NCI-H2029 (cell line): ENCODE measurements at regions not wholly inside any gene's neighbourhood (a gene's known extent, or its start where the extent isn't known, plus 50 kb on each side); places are given as distances from the start of the nearest gene placed in this dataset.

Experiments used
- DNase-seq: peaks from one replicate; lab custom pipeline; 2025; lab: John Stamatoyannopoulos, UW

DNA sequence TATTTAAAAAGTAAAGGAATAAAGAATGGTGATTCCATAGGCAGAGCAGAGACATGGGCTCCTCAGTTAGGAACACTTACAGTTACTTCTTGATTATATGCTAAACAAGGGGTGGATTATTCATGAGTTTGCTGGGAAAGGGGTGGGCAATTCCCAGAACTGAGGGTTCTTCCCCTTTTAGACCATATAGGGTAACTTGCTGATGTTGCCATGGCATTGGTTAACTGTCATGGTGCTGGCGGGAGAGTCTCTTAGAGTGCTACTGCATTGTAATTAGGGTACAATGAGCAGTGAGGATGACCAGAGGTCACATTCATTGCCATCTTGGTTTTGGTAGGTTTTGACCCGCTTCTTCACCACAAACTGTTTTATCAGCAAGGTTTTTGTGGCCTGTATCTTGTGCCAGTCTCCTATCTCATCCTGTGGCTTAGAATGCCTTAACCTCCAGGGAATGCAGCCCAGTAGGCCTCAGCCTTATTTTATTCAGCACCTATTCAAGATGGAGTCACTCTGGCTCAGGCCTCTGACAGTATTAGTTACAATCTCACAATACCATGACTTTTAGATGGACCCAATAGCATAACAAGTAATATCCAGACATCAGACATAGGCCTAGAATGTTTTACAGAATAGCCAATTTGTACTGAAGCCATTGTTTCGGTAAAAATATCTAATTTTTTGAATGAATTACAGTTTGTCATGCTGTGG is 106.8 kb downstream of the ZBTB18 start:
- no peak for DNase-seq

DNA sequence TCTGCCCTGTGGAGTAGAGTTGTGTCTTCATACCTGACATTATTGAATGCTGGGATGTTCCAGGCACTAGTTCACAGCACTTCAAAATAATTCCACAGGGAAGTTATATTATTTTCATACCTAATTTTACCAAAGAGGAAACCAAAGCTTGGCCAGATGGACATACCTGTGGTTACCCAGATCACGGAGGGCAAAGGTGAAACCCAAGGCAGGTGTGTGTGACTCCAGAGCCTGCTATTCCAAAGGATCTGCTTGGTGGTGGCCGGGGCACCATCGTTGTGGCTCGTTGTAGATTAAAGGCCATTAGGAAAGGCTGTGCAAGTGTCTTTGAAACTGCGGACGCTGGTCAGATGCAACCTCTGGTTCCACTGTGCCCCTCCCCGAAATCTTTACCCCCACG is 108.6 kb downstream of the ZBTB18 start:
- DNase-seq: no peak

DNA sequence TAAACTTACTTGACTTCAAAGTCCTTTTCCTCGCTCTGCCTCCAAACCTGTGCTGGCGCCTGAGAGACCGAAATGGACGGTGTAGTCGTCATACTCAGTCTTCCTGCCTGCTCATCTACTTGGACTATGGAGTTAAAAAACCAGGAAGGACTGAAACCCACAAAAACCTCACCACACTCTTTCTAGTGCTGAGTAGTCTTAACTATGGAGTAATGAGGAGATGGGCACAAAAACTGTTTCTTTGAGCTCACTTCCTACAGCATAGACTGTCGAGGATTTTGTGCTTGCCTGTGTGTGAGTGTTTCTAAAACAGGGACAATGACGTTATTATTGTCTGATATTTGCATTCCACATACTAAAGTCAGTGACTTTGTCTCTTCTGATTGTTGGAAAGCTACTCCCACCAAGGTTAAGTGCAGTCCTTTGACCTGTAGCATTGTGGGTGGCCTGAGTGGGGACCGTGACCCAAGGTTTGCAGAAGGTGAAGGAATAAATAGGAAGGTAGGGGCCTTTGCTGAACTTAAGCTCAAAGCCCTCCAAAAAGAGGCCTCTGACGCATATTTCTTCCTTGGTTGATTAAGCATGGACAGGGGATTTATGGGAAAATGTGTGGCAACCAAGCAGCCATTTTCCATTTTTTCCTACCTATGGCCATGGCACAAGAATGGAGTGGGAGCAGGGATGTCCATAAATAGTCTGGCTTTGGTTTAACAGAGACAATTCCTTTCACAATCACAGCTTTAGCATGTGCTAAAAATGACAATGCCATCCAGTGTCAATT is 109.6 kb downstream of the ZBTB18 start:
- DNase-seq: no peak

DNA sequence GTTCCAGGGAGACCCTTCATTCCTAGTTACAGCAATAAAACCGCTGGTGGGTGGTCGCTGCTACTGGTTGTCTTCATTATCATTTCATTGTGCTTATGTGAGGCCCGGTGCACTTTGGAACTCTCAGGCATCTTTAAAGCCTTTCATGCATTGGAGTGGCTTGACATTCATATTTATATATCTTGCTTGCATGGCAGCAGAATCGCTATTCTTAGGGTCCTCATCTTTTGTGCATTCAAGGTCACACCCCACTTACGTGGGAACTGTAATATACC is 110.1 kb downstream of the ZBTB18 start:
- DNase-seq: no peak

DNA sequence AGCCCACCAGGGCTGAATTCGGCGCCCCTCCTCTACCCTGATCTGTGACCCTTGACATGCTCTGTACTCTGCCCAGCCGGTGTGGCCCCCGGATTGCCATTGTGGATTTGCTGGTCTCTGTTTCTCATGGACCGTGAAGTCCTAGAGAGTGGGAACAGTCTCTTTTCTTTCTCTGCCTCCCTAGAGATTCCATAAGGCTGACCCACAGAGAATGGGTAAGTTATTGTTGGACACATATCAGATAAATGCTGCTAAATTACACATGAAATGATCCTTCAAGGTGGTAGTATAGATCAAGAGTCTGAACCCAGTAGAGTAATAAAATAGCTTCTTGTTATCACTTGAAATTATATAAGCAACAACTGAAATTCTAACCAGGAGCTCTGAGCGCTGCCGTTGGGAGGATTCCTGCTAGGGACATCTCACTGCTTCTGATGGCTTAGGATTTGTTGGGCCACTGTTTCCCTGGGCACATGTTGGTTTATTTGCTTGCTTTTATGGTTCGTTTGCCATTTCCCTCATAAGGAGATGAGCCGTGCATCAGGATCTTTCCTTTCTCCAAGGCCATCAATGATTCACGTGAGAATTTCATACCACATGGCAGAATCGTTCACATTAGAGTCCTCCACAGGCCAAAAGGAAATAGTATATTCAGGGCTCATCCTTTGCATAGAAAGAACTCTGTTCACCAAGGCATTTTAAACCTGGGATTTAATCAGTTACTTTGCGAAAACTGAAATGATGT is 111.9 kb downstream of the ZBTB18 start:
- DNase-seq: no peak

DNA sequence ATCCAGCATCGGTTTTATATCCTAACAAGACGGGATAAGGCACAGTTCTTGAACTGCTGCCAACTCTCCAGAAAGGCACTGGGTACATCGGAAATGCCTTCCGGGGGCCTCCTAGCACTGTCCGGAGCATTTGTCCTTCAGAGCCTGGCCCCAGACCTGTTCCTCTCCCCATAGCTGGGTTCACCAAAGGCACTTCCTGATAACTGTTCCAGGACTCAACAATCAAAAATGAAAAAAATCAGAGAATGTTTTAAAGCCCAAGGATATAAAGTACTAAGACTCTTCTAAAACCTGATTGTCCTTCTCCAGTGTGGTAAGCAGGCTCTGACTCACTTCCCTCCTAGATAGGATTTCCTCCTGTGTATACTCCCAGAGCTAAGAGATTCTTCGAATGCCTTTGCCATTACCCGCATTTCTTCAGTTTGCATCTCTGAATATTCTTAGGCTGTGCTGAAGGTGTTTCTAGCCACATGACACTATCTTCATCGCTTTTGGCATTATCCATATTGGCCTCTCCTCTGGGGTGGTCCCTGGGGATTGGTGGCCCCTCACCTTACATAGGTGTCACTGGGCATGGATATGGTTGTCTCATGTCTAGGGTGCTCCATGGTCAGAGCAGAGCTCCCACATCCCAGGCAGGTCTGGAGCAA is 112.9 kb downstream of the ZBTB18 start:
- DNase-seq: no peak

DNA sequence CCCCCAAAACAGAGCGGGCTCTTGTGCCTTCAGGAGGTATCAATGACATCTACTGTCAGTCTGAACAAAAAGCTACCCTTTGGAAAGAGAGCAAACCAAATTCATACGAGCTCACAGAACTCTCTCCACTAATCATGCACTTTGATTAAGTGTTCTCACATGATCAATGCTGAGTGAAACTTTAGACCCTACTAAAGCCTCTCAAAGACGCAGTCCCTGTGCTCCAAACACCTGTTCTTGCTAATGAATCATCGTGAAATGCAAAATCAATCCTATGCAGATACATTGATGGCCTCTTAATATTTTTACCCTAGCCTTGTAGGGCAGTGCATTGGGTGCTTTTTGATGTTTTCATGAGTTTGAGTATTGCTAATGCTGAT is 113.4 kb downstream of the ZBTB18 start:
- no peak for DNase-seq

DNA sequence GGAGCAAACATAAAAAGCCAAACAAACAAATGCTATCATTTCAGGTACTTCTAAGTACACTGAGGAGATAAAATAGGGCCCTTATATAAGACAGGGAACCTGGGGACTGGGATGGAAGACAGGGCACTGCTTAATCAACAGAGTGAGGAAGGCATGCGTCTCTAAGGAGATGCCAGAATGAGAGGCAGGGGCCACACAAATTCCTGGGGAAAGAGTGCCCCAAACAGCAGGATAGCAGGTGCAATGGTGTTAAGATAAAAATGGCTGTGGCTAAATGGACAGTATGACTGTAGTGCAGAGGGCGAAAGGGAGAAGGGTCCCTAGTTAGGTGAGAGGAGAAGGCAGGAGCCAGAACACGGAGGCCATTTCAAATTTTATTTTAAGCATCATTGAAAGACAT is 113.9 kb downstream of the ZBTB18 start:
- no peak for DNase-seq

DNA sequence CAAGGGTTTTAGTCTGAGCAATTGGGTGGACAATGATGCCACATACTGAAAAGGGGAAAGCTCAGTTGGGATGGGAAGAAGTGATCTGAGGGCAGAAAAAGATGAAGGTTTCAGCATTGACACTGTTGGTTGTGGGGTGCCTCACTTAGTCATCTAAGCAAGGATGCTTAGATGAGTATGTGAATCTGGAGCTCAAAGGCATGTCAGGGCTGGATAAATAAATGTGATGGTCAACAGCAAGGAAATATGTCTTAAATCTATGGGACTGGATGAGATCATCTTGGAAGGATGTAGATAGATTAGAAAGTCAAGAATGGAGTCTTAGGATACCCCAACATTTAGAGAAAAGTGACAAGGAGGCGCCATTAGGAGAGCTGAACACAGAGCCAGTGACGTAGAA is 114.6 kb downstream of the ZBTB18 start:
- DNase-seq: no peak

DNA sequence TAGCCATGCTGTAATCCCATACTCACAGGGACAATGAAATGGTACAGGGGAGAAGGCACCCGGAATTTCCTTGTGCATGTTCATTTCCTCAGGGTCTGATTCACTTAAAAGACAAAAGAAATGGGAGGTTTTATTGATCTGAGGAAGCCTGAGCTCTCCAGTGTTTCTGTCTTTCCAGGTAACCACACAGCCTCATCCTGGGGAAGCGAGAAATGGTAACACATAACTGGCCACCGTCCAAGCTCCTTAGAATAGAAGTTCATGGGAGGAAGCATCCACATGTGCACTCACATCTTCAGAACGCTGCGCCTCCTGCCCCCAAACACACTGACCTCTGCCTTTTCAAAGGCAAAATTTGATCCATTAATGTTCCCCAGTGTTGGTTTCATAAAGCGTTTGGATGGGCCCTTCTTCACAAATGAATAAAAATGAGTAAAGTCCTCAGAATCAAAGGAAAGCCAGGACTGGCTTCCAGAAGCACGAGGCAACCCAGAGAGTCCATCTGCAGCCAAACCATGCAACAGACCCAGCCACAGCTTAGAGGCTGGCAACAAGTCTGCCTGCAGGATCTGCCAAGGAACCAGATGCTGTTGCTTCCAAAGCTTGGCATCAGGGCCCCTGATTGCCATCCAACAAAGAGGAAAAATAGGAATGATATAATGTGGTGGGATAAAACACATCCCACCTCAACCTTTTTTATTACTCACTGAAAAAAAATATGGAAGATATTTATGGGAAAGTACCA is 120.3 kb downstream of the ZBTB18 start:
- no peak for DNase-seq

DNA sequence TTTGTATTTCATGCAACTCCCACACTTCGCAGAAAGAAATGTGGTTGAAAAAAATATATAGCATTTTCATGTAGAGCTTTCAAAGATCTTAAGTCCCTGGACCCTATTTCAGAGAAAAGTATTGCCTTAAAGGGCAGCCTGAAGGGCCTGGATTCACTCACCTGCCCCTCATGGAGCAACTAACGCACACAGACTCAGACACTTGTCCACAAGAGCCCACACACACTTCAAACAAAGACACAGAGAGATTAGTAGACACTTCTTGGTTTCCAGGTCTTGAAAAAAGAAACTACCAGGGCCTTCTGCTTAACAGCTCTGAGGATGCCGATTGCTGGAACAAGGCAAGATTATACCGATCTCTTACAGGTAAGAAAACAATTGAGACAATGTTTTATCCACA is 122.2 kb downstream of the ZBTB18 start:
- DNase-seq: no peak

DNA sequence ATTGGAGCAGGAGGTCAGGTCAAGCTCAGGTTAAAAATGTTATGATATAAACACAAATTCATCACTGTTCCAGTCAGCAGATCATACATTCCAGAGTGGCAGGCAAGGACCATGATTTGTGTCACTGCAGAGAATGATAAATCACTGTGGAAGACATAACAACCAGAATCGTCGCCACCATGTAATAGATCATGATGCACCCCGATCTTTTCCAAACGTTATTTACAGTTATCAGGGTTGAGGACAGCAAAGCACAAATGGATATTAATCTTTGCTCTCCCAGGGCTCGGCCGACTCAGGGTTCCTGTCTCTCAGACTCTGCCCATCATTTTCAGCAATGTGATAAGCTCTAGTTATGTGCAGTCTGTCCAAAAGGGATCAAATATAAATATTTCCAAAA is 122.7 kb downstream of the ZBTB18 start:
- DNase-seq: no peak

DNA sequence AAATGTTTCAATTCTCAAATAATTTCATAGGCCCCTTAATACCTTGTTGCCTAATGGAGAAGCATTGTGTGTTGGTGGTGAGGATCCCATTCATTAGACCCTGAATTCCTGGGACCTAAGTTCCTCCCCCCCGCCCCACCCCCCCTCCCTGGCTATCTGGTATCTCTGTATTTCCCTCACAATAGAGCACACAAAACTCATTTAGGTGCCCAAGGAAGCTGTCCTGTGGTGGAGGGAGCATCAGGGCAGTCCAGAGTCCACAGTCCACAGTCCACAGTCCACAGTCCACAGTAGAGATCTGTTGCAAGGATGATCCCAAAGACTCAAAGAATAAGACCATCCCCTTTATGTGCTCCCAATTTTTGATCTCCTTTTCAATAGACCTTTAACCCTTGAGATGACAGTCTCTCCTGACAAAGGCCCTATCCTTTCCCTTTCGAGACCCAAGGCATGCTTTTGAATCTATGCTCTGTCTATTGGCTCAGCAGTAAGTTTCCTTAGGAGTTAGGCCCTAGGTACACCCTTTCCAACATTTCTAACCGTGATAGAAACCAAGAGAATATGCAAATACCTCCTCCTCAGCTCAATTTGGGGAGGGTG is 123.9 kb downstream of the ZBTB18 start:
- DNase-seq: no peak

DNA sequence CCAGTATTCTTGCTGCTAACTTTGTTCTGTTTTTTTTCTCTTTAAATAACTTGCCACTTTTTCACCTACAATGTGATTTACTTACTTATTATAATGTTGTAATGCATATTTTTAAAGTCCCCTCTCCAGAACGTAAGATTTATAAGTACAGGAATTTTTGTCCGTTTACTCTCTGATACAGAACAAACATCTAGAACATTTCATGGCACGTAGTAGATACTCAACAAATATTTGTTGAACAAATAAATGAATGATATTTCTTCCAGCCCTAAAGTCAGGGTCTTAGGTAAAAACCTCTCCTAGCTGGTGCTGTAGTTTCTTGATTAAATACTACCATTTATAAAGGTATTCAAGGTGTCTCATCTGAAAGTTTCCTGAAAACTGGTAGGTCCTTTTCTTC is 125.1 kb downstream of the ZBTB18 start:
- no peak for DNase-seq

DNA sequence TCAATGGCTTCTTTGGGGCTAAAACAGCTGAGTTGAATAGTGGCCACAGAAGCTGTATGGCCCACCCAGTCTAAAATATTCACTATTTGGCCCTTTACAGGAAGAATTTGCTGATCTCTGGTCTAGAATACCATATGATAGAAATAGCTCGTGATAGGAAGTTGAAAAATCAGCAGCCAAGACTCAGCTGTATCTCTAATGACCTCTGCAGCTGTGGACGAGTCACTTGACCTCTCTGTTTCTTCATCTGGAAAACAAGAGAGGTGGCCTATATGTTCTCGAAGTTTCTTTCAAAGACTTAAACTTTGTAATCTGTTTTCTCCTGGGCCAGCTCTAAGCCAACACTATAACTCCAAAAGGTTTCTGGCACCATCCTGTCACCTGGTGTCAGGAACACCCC is 129.2 kb downstream of the ZBTB18 start:
- DNase-seq: no peak

DNA sequence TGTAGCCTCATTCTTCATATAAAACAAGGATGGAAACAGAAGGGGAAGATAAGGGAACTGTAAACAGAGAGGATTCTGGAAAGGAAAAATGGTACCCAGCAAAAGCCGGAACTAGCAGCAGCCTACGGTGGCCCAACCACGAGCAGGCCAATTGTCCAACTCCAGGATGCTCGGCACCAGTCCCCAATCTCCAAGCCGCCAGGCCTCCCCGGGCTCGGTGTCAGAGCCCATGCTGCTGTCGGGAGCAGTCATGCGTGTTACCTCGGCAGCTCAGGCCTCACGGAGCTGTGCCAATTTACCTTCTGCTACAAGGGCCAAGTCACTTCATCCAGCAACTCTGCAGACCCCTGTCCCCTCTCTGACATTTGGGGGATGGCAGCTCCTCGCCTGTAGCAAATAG is 130.8 kb downstream of the ZBTB18 start:
- DNase-seq: no peak

DNA sequence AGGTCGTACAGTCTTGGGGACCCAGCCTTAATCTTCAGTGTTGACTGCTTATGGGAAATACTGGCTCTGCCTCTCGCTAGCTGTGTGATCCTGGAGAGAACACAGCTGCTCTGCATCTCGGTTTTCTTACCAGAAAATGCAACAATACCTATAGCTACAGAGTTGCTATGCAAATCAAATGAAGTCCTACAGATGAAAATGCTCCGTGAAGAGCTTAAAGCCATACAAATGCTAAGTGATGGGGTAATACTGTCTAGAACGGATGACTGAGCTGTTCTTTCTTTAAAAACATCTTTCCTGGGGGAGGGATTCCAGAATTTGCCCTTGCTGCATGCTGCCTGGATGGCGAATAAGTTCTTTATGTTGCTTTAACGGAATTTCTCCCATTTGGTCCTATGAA is 132.0 kb downstream of the ZBTB18 start:
- DNase-seq: no peak

DNA sequence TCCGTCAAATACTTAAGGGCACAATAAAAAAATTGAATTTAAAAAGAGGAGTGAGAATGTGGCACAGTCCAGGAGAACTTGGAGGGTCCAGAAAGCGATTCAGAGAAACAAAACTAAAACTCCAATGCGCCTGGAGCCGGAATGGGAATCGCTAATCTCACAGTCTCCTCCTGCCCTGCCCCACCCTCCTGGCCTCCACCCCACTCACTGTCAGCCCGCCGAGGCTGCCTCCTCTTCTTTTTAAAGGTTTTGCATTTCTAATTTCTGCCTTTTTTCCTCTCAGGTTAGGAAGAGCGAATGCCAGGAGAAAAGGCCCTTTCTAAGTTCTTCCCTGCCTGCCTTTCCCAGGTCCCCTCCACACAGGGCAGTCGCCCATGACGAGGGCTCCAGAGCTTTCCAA is 135.3 kb downstream of the ZBTB18 start:
- no peak for DNase-seq

DNA sequence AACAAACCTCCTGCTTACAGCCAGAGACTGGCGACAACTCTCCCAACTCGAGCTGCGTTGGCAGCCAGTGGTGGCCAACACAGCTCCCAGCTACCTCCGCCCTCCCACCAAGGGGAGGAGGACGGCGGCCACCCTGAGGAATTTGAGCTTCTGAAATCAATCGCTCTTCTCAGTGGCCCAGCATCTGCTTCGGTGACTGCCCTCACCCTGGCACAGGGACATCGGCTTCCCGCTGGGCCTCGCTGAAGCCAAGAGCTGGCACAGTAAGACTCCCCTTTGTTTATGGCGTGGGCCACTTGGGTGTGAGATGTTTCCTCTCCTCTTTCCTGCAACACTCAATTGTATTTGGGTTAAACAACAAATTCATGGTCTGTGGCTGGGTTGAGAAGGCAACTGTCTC is 136.2 kb downstream of the ZBTB18 start:
- no peak for DNase-seq

DNA sequence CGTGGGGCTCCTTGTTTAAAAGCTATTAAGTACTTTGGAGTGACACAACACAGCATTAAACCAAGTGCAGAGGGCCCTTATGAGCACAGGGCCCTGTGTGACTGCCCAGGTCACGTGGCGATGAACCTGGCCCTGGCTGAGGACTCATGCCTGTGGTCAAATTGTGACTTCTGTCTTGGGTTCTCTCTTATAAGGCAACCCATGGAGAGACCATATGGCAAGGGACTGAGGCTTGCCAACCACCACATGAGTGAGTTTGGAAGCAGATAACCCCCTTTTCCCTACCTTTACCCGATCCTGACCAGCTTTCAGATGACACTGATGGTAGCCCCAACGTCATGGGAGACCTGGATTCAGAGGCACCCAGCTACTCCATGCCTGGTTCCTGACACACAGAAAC is 140.5 kb downstream of the ZBTB18 start:
- no peak for DNase-seq

DNA sequence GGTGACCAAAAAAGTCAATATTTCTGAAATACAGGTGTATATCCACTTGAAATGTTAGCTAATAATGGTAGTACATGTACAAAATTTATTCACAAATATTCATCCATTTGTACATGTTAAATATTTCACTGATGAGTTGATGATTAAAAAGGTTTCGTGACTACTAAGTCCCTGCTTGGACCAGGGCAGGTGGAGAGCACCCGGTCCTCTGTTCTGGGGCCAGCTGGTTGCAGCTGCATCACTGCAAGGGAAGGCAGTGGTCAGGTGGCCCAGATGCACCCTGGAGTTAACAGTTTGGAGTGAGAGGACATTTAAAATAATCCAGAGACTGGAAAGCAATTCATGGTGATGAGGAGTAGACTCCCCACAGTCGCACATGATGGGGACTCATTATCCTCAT is 141.2 kb downstream of the ZBTB18 start:
- DNase-seq: no peak
